GM21576 (cell line): ENCODE measurements at regions not wholly inside any gene's neighbourhood (a gene's known extent, or its start where the extent isn't known, plus 50 kb on each side); places are given as distances from the start of the nearest gene placed in this dataset.

ENCODE experiments used
- ATAC-seq: cut with Tn5 transposase; IDR thresholded peaks from one replicate; pipeline ENCODE4 v1.9.1; 2021; ENCODE audit warnings: mild to moderate bottlenecking, moderate library complexity; ENCODE audit not compliant: unreplicated experiment

GRCh38 chr6:147023148-147023547 is 181.1 kb upstream of the STXBP5 start:
- no peak for ATAC-seq

- no peak for ATAC-seq
Measured at GRCh38 chr6:147023581-147023980, 180.6 kb upstream of the STXBP5 start.

DNA sequence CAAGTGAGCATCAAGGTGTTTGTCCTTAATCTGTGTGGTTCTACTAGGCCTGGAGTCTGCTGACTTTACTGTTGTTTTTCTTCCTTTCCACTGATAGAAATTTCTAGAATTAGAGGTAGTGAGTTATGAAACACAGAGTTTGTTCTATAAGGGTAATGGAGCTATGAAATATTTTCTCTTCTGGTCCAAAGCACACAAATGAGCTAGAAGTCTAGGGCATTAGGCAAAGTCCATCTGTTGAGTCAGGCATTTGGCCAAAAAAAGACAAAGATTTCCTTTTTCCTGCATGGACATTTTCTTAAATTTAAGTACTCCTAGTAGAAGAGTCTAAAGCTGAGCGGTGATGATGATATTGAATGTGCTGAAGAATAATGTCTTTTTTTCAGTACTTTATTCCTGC is 174.3 kb upstream of the STXBP5 start:
- ATAC-seq: no peak

GRCh38 chr6:147033267-147033666 is 170.9 kb upstream of the STXBP5 start:
- no peak for ATAC-seq

DNA sequence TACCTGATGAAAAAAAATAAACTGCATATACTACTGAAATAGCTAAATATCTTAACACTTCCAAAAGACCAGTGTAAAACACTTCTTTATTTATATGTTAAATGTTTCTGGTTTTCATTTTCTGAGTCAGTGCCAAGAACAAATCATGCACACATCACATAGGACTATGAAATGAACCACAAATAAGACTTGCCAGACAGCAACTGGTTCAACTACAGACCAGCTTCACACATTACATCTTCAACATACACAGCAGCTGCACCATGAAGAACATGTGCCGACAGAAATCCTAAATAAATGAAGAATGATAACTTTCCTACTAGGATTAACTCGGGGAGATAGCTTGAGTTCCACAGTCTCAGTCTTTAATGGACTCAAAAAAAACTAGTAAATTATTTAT is 168.3 kb upstream of the STXBP5 start:
- no peak for ATAC-seq

- ATAC-seq: no peak
Measured at GRCh38 chr6:147037881-147038280, 166.3 kb upstream of the STXBP5 start.

DNA sequence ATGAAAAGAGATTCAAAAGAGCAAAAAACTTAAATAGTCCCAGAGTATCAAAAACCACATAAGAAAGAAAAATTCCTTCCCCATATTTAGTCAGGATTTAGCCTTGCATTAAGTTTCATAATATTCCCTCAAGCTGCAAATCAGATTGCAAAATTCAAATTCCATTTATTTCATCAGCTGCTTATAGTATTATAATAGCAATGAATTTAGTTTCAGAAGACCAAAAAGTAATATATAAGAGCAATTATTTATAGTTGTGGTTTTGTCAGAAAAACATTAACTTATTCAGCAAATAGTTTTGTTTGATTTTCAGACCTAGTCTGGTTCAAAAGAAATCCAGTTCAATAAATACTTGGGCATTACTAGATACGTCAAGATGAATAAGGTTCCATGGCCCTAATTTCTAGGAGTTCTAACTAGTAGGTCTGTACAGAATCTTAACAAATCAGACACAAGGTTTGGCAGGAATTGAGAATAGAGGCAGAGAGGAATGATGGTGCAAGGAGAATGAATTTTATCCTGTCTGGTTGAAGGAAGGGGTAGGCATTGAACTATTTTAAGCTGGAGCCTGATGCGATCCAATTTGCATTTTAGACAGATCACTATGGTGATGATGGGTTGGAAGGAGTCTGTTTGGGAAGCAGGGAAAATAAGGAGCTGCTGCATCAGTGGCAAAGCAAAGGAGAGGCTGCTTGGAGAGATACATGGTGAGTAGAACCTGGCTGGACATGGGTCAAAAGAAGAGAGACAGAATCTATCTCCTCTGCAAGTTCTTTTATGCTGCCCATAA is 163.9 kb upstream of the STXBP5 start:
- no peak for ATAC-seq

GRCh38 chr6:147042679-147043078 is 161.5 kb upstream of the STXBP5 start:
- ATAC-seq: no peak

DNA sequence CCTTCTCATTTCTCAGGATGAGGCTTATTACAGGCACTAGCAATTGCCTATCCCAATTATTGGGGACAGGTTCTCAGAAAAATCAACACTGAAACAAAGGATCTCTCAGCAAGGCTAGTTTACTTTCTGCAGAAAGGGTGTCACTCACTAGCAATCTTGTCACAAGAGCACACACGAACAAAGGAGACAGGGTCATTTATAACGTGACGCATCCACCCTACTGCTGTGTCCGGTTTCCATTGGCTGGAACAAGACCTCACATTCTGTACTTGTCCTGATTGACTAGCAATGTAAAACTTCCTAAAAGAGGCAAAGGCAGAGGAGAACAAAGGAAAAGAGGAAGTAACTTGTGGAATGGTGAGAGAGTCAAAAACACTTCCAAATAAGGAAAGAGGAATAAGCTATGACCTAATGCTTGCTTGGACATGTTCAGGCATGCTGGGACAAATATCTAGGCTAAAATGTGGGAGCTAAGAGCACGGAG is 160.2 kb upstream of the STXBP5 start:
- no peak for ATAC-seq

- no peak for ATAC-seq
Measured at GRCh38 chr6:147046141-147046877, 157.9 kb upstream of the STXBP5 start.

GRCh38 chr6:147048930-147049329 is 155.3 kb upstream of the STXBP5 start:
- no peak for ATAC-seq

- ATAC-seq: no peak
Measured at GRCh38 chr6:147053311-147053921, 150.8 kb upstream of the STXBP5 start.

DNA sequence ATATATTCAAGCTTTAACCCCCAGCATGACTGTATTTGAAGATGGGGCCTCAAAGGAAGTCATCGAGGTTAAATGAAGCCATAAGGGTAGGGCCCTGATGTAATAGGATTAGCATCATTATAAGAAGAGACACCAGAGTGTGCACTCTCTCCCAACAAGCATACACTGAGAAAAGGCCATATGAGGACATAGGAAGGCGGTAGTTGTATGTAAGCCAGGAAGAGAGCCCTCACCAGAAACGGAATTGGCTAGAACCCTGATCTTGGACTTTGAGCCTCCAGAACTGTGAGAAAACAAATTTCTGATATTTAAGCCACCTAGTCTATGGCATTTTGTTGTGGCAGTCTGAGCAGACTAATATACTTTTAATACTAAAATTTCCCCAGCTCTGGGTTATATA is 150.1 kb upstream of the STXBP5 start:
- no peak for ATAC-seq

GRCh38 chr6:147054871-147055270 is 149.3 kb upstream of the STXBP5 start:
- no peak for ATAC-seq

GRCh38 chr6:147055821-147056392 is 148.3 kb upstream of the STXBP5 start:
- ATAC-seq: no peak

DNA sequence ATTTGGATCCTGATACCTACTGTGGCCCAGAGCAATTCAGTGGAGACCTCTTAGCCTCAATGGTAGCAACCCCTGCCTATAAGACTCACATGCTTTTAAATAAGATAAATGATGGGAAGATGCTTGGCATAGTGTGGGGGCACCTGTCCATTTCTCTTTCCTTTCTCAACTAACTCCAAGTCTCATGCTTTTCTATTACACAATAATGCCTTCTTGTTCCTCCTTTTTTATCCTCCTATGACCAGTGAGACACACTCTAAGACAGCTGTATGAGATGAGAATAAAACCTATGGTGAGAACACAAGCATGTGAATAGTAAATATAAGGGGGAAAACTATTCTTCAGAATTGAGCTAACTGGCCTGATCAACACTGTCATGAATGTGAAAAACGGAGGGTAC is 147.0 kb upstream of the STXBP5 start:
- no peak for ATAC-seq

DNA sequence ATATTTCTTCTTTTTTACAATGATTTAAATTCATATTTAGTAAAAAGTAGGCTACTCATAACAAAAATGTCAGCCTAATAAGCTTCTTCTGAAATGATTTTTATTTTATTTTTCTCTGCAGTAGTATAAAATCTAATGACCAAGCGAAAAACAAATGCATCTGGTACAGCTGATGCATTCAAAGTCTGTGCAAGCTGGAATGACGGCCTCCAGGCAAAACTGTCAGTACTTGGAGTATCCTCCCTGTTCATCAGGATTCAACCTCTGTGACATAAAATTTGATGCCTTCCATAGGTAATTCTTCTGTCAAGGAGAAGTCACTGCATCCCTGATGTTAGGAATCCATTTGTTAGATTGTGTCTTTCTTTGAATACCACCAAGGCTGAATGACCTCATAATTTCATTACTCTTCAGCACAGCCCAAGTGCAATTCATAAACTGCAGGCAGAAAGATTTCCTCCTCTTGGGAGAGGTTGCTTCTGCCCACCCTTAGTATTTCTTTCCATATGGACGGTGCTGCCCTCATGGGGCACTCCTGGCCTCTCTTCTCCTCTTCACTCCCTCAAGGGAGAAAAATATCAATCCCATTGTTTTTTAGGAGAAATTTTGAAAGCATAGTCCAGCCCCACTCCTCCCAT is 146.4 kb upstream of the STXBP5 start:
- ATAC-seq: no peak

DNA sequence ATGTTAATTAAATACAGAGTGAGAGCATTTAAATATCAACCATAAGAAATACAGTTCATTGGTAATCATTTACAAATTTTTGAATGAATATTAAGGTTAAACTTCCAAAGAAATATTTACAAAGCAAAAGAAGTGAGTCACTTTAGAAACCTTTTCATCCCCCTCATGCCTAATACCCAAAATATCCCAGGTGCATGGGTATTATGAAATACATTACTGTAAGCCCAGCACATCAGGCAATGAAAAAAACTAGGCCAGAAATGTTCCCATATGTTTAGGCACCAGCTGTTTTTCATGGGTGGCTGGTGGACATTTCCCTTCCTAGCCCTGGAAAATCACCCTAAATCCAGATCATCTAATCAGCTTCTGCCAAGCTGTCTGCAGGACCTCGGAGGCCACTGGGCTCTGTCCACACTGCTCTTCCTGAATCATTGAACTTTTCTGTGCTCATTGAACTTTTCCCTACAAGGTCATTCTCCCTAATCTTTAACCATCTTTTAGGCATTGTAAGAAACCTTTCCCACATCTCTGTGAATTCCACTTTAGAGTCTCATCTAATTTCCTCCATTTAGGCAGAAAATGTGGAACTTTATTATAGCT is 145.3 kb upstream of the STXBP5 start:
- ATAC-seq: no peak

GRCh38 chr6:147060636-147061035 is 143.6 kb upstream of the STXBP5 start:
- ATAC-seq: no peak

- ATAC-seq: no peak
Measured at GRCh38 chr6:147061252-147061651, 143.0 kb upstream of the STXBP5 start.
